CD8-positive, alpha-beta memory T cell (primary cell): ENCODE measurements at regions not wholly inside any gene's neighbourhood (a gene's known extent, or its start where the extent isn't known, plus 50 kb on each side); places are given as distances from the start of the nearest gene placed in this dataset.
"Not testable (repeated sequence)": the region's sequence is repeated elsewhere in the genome, so short reads cannot be mapped to it uniquely, and the experiment has no call there.

Experiments
- CTCF ChIA-PET: fragments of 350-600 bp; sonication (Branson Sonifier 250); formaldehyde crosslinking; loops from one replicate; lab custom pipeline; 2021; ENCODE audit warnings: antibody characterized with exemption; lab: Charles Lee
- POLR2A ChIA-PET: fragments of 350-600 bp; sonication (Branson Sonifier 250); formaldehyde crosslinking; loops from one replicate; lab custom pipeline; 2021; ENCODE audit warnings: antibody characterized with exemption; lab: Charles Lee
- DNase-seq, 5 donors: peaks; one replicate each; pipeline versions ENCODE4 v3.0.0 to v3.0.0-alpha.2; 2020 to 2022; ENCODE audit warnings: mixed read lengths in 1 of 5
- H3K27ac ChIP-seq: one replicate; pipeline ENCODE4 v1.7.0; 2013; ENCODE audit warnings: low read depth, mild to moderate bottlenecking, low read length, moderate library complexity
- H3K27me3 ChIP-seq: 2 replicates; pipeline ENCODE4 v1.7.0; 2013; ENCODE audit warnings: low read length, mild to moderate bottlenecking; ENCODE audit not compliant: insufficient read depth, poor library complexity, severe bottlenecking
- H3K36me3 ChIP-seq: 2 replicates; pipeline ENCODE4 v1.7.0; 2013; ENCODE audit warnings: mild to moderate bottlenecking, low read length, moderate library complexity; ENCODE audit not compliant: insufficient read depth
- H3K4me1 ChIP-seq: 2 replicates; pipeline ENCODE4 v1.7.0; 2013; ENCODE audit warnings: mild to moderate bottlenecking, low read length, moderate library complexity; ENCODE audit not compliant: insufficient read depth
- H3K4me3 ChIP-seq: 2 replicates; pipeline ENCODE4 v1.7.0; 2013; ENCODE audit warnings: mild to moderate bottlenecking, low read length
- H3K9me3 ChIP-seq: 2 replicates; pipeline ENCODE4 v1.7.0; 2013; ENCODE audit warnings: mild to moderate bottlenecking, low read length
- H3K27ac Mint-ChIP-seq, 8 donors: one replicate each; pipeline ENCODE4 v1.8.0; 2020 to 2021; ENCODE audit warnings: mixed read lengths in 8 of 8, mild to moderate bottlenecking in 6 of 8, inconsistent platforms in 3 of 8, moderate library complexity in 3 of 8
- H3K27me3 Mint-ChIP-seq, 2 donors: one replicate each; pipeline ENCODE4 v1.8.0; 2020 to 2021; ENCODE audit warnings: mixed read lengths in 2 of 2, mild to moderate bottlenecking in 1 of 2, moderate library complexity in 1 of 2
- H3K36me3 Mint-ChIP-seq, 3 donors: one replicate each; pipeline ENCODE4 v1.8.0; 2020 to 2021; ENCODE audit warnings: mixed read lengths in 3 of 3, inconsistent platforms in 1 of 3, mild to moderate bottlenecking in 1 of 3
- H3K4me1 Mint-ChIP-seq, 3 donors: one replicate each; pipeline ENCODE4 v1.8.0; 2020 to 2021; ENCODE audit warnings: mixed read lengths in 3 of 3, inconsistent platforms in 1 of 3, mild to moderate bottlenecking in 1 of 3
- H3K4me3 Mint-ChIP-seq, 7 donors: one replicate each; pipeline ENCODE4 v1.8.0; 2020 to 2021; ENCODE audit warnings: mixed read lengths in 7 of 7, mild to moderate bottlenecking in 6 of 7, moderate library complexity in 4 of 7, inconsistent platforms in 2 of 7
- H3K9me3 Mint-ChIP-seq, 5 donors: one replicate each; pipeline ENCODE4 v1.8.0; 2020 to 2022; ENCODE audit warnings: mixed read lengths in 5 of 5, mild to moderate bottlenecking in 3 of 5, moderate library complexity in 2 of 5, inconsistent platforms in 1 of 5

- CTCF ChIA-PET, H3K27me3 Mint-ChIP-seq: not testable (repeated sequence)
These were observed 189.2 kb downstream of the CYP26B1 start for GRCh38 chr2:71958426-71958825.

GRCh38 chr2:71952572-71953188, 195.0 kb downstream of the CYP26B1 start:
- H3K4me1 Mint-ChIP-seq: no peaks in the 10 kb centered on the region
- Histone ChIP-seq H3K27ac (no peak overlapping the region), H3K9me3 (no peaks in the 10 kb centered on the region), H3K36me3 (no peaks in the 10 kb centered on the region), H3K4me3 (no peak overlapping the region), H3K27me3 (no peaks in the 10 kb centered on the region), H3K4me1 (no peaks in the 10 kb centered on the region)
- H3K4me3 Mint-ChIP-seq: no peak overlapping the region
- ChIA-PET CTCF (no interaction called here), POLR2A (no interaction called here)
- no peaks in the 10 kb centered on the region for H3K36me3 Mint-ChIP-seq
- H3K27ac Mint-ChIP-seq: no peak overlapping the region
- H3K27me3 Mint-ChIP-seq: peaks cover 11 to 16% of the 10 kb centered on the region in 2 donors
- no peak for DNase-seq
- H3K9me3 Mint-ChIP-seq: peaks cover 5 to 16% (median 11%) of the 10 kb centered on the region in 5 donors

More at GRCh38 chr2:71958426-71958825, 189.2 kb downstream of the CYP26B1 start:
- H3K36me3 Mint-ChIP-seq, H3K4me1 ChIP-seq, H3K36me3 ChIP-seq, H3K27me3 ChIP-seq, DNase-seq, H3K27ac Mint-ChIP-seq, H3K9me3 ChIP-seq, H3K4me1 Mint-ChIP-seq, H3K4me3 Mint-ChIP-seq, H3K27ac ChIP-seq, POLR2A ChIA-PET, H3K4me3 ChIP-seq: not testable (repeated sequence)
- H3K9me3 Mint-ChIP-seq: peaks cover 14 to 31% (median 21%) of the 10 kb centered on the region in 5 donors

GRCh38 chr2:71951718-71952404, 195.8 kb downstream of the CYP26B1 start:
- Mint-ChIP-seq H3K36me3 (no peaks in the 10 kb centered on the region), H3K27ac (no peak overlapping the region), H3K4me1 (no peaks in the 10 kb centered on the region), H3K27me3 (peaks cover 11 to 16% of the 10 kb centered on the region in 2 donors), H3K9me3 (peaks cover 2 to 10% (median 5%) of the 10 kb centered on the region in 5 donors), H3K4me3 (no peak overlapping the region)
- ChIA-PET CTCF (no interaction called here), POLR2A (no interaction called here)
- no peak for DNase-seq
- Histone ChIP-seq H3K27me3 (no peaks in the 10 kb centered on the region), H3K9me3 (no peaks in the 10 kb centered on the region), H3K4me3 (no peak overlapping the region), H3K27ac (no peak overlapping the region), H3K36me3 (no peaks in the 10 kb centered on the region), H3K4me1 (no peaks in the 10 kb centered on the region)

GRCh38 chr2:71951083-71951468, 196.6 kb downstream of the CYP26B1 start:
- ChIA-PET POLR2A (no interaction called here), CTCF (no interaction called here)
- no peak overlapping the region for H3K27ac ChIP-seq
- Mint-ChIP-seq H3K27ac (no peak overlapping the region), H3K27me3 (peaks cover 11 to 16% of the 10 kb centered on the region in 2 donors), H3K4me3 (no peak overlapping the region), H3K9me3 (peaks cover 0 to 4% (median 2%) of the 10 kb centered on the region in 5 donors), H3K4me1 (no peaks in the 10 kb centered on the region), H3K36me3 (no peaks in the 10 kb centered on the region)
- H3K4me3 ChIP-seq: no peak overlapping the region
- DNase-seq: no peak
- no peaks in the 10 kb centered on the region for H3K27me3 ChIP-seq
- H3K4me1 ChIP-seq: no peaks in the 10 kb centered on the region
- H3K9me3 ChIP-seq: no peaks in the 10 kb centered on the region
- H3K36me3 ChIP-seq: no peaks in the 10 kb centered on the region

GRCh38 chr2:71950256-71951082, 197.2 kb downstream of the CYP26B1 start:
- no peak overlapping the region for H3K27ac Mint-ChIP-seq
- ChIA-PET CTCF (no interaction called here), POLR2A (no interaction called here)
- H3K36me3 Mint-ChIP-seq: no peaks in the 10 kb centered on the region
- H3K4me1 Mint-ChIP-seq: no peaks in the 10 kb centered on the region
- peaks cover 0 to 4% (median 0%) of the 10 kb centered on the region in 5 donors for H3K9me3 Mint-ChIP-seq
- H3K4me1 ChIP-seq: no peaks in the 10 kb centered on the region
- peaks cover 11 to 16% of the 10 kb centered on the region in 2 donors for H3K27me3 Mint-ChIP-seq
- H3K9me3 ChIP-seq: no peaks in the 10 kb centered on the region
- no peak for DNase-seq
- no peak overlapping the region for H3K27ac ChIP-seq
- no peak overlapping the region for H3K4me3 Mint-ChIP-seq
- H3K27me3 ChIP-seq: no peaks in the 10 kb centered on the region
- no peaks in the 10 kb centered on the region for H3K36me3 ChIP-seq
- no peak overlapping the region for H3K4me3 ChIP-seq

- Histone ChIP-seq H3K4me1 (no peaks in the 10 kb centered on the region), H3K9me3 (no peaks in the 10 kb centered on the region), H3K27me3 (no peaks in the 10 kb centered on the region), H3K4me3 (no peak overlapping the region), H3K27ac (no peak overlapping the region), H3K36me3 (no peaks in the 10 kb centered on the region)
- peaks cover 12 to 13% of the 10 kb centered on the region in 2 donors for H3K27me3 Mint-ChIP-seq
- H3K27ac Mint-ChIP-seq: no peak overlapping the region
- DNase-seq: no peak
- H3K4me1 Mint-ChIP-seq: no peaks in the 10 kb centered on the region
- H3K4me3 Mint-ChIP-seq: no peak overlapping the region
- POLR2A ChIA-PET: no interaction called here
- H3K9me3 Mint-ChIP-seq: peaks cover 0 to 2% (median 0%) of the 10 kb centered on the region in 5 donors
- CTCF ChIA-PET: no interaction called here
- H3K36me3 Mint-ChIP-seq: no peaks in the 10 kb centered on the region
These were observed 198.2 kb downstream of the CYP26B1 start for GRCh38 chr2:71949537-71949798.

GRCh38 chr2:71948781-71949536, 198.7 kb downstream of the CYP26B1 start:
- Mint-ChIP-seq H3K27me3 (peaks cover 12 to 13% of the 10 kb centered on the region in 2 donors), H3K4me1 (no peaks in the 10 kb centered on the region), H3K9me3 (peaks cover 0 to 2% (median 0%) of the 10 kb centered on the region in 5 donors), H3K36me3 (no peaks in the 10 kb centered on the region), H3K27ac (no peak overlapping the region), H3K4me3 (no peak overlapping the region)
- Histone ChIP-seq H3K9me3 (no peaks in the 10 kb centered on the region), H3K27me3 (no peaks in the 10 kb centered on the region), H3K36me3 (no peaks in the 10 kb centered on the region), H3K4me1 (no peaks in the 10 kb centered on the region), H3K4me3 (no peak overlapping the region), H3K27ac (no peak overlapping the region)
- CTCF ChIA-PET: no interaction called here
- POLR2A ChIA-PET: no interaction called here
- DNase-seq: no peak

GRCh38 chr2:71947809-71948208, 199.9 kb downstream of the CYP26B1 start:
- Histone ChIP-seq H3K4me3 (no peak overlapping the region), H3K27me3 (no peaks in the 10 kb centered on the region), H3K4me1 (no peaks in the 10 kb centered on the region), H3K9me3 (no peaks in the 10 kb centered on the region), H3K36me3 (no peaks in the 10 kb centered on the region), H3K27ac (no peak overlapping the region)
- no peak overlapping the region for H3K27ac Mint-ChIP-seq
- H3K27me3 Mint-ChIP-seq: peaks cover 5 to 15% of the 10 kb centered on the region in 2 donors
- CTCF ChIA-PET: no interaction called here
- POLR2A ChIA-PET: no interaction called here
- DNase-seq: no peak
- no peak overlapping the region for H3K4me3 Mint-ChIP-seq
- peaks cover 0 to under 1% (median 0%) of the 10 kb centered on the region in 5 donors for H3K9me3 Mint-ChIP-seq
- no peaks in the 10 kb centered on the region for H3K36me3 Mint-ChIP-seq
- H3K4me1 Mint-ChIP-seq: no peaks in the 10 kb centered on the region
